ENCODE measurements at regions not wholly inside any gene's neighbourhood (a gene's known extent, or its start where the extent isn't known, plus 50 kb on each side); places are given as distances from the start of the nearest gene placed in this dataset.

DNA sequence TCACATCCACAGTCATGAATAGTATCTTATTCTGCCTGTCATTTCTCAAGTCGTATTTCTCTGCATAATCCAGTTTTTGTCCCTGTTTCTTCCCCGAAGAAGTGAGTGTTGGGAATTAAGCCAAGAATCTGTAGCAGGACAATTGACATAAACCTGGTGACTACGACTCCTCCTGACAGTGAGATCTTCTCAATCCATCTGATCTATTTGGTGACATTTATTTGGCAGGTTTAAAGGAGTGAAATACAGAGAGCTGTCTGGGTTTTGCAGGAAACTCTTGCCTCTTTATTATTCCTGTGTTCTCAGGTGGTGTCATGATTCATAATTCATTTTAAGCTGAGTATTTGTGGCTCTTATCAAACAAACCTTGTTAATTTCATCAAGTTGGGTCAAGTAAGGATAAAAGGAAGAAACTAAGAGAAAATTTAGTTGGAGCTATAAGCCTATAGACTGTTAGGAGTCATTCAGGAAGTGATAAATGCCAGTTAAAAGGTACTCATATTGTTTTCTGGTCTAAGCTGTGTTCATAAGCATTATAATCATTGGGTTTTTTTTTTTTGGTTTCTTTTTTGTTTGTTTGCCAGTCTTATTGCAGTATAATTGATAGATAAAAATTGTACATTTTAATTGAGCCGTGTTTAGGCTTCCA is 95.9 kb upstream of the PCSK1 start:
- no peak for TF ChIP-seq CTCF (IDR thresholded peaks at IDR 0.05)
- Histone ChIP-seq H3K27me3 (no peaks in the 10 kb centered on the region), H3K36me3 (no peaks in the 10 kb centered on the region), H3K4me1 (no peaks in the 10 kb centered on the region), H3K4me3 (no peak overlapping the region), H3K27ac (no peak overlapping the region), H3K9me3 (no peaks in the 10 kb centered on the region)
- 54 to 68% methylated on average over 4 of the region's 4 CpGs for WGBS, 2 donors
- DNase-seq = no peak
- no peak for ATAC-seq (ENCODE audit: low FRiP score in 2 of 2)

- H3K4me3 ChIP-seq = no peak overlapping the region
- TF ChIP-seq CTCF (IDR thresholded peaks at IDR 0.05) (no peak), POLR2A (IDR thresholded peaks at IDR 0.05) (no peak), POLR2AphosphoS5 (IDR thresholded peaks at IDR 0.05) (no peak), EP300 (IDR thresholded peaks at IDR 0.05) (no peak)
- no peaks in the 10 kb centered on the region for H3K27me3 ChIP-seq
- no peaks in the 10 kb centered on the region for H3K9me3 ChIP-seq
- ATAC-seq (ENCODE audit: low FRiP score in 2 of 2) = no peak
- WGBS, 2 donors = 76 to 80% methylated on average over 6 of the region's 6 CpGs
- no peak for DNase-seq
- no peak overlapping the region for H3K27ac ChIP-seq
- no peaks in the 10 kb centered on the region for H3K36me3 ChIP-seq
- no peaks in the 10 kb centered on the region for H3K4me1 ChIP-seq
Measured at GRCh38 chr5:96529559-96529958, 96.5 kb upstream of the PCSK1 start.

GRCh38 chr5:96530901-96531300 is 97.9 kb upstream of the PCSK1 start:
- no peak overlapping the region for H3K27ac ChIP-seq

DNA sequence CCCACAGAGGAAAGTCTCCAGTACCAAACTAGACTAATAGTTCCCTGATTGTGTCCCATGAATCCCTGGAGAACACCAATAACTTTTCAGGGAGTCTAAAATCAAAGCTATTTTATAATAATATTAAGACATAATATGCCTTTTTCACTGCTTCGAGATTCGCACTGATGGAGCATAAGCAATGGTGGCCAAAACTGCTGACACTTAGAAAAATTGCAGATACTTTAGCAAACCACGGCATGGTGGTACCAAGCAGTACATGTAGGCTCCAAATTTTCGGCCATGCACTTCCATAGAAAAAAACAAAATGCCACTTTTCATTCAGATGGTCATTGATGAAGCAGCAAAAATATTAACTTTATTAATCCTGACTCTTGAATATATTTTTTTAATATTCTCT is 100.3 kb upstream of the PCSK1 start:
- DNase-seq = no peak
- H3K36me3 ChIP-seq = no peaks in the 10 kb centered on the region
- no peaks in the 10 kb centered on the region for H3K27me3 ChIP-seq
- 87 to 94% methylated on average over 4 of the region's 4 CpGs for WGBS, 2 donors
- no peaks in the 10 kb centered on the region for H3K4me1 ChIP-seq
- no peak overlapping the region for H3K4me3 ChIP-seq
- TF ChIP-seq POLR2A (IDR thresholded peaks at IDR 0.05) (no peak), EP300 (IDR thresholded peaks at IDR 0.05) (no peak)
- H3K9me3 ChIP-seq = no peaks in the 10 kb centered on the region
- no peak for ATAC-seq (ENCODE audit: low FRiP score in 2 of 2)
- no peak overlapping the region for H3K27ac ChIP-seq

More at GRCh38 chr5:96530901-96531300, 97.9 kb upstream of the PCSK1 start:
- H3K4me1 ChIP-seq = no peaks in the 10 kb centered on the region
- DNase-seq = no peak
- TF ChIP-seq POLR2A (IDR thresholded peaks at IDR 0.05) (no peak), EP300 (IDR thresholded peaks at IDR 0.05) (no peak), POLR2AphosphoS5 (IDR thresholded peaks at IDR 0.05) (no peak), CTCF (IDR thresholded peaks at IDR 0.05) (no peak)
- H3K27me3 ChIP-seq = no peaks in the 10 kb centered on the region
- no peaks in the 10 kb centered on the region for H3K36me3 ChIP-seq
- ATAC-seq (ENCODE audit: low FRiP score in 2 of 2) = no peak
- no peaks in the 10 kb centered on the region for H3K9me3 ChIP-seq
- no peak overlapping the region for H3K4me3 ChIP-seq

DNA sequence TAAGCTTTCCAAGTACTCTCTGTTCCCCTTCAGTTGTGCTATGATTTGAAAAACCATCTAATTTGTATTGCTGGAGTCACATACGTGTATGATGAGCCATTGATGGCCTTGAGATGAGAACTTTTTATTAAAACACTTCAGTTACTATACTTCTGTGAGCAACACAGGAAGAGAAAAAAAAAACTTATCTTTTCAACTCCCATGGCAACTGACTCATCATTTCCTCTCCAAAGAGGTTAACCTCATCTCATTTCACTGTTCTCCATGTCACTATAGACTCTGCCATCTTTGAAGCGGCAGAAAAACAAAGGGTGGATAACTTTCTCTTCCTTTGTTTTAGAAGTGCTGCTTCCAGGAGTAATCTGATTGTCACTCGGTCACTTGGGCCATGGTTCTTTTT is 104.3 kb upstream of the PCSK1 start:
- TF ChIP-seq EP300 (IDR thresholded peaks at IDR 0.05) = no peak
- no peak for TF ChIP-seq POLR2A (IDR thresholded peaks at IDR 0.05)
- ATAC-seq (ENCODE audit: low FRiP score in 2 of 2) (no peak), DNase-seq (no peak)
- H3K4me1 ChIP-seq = no peaks in the 10 kb centered on the region
- no peaks in the 10 kb centered on the region for H3K27me3 ChIP-seq
- no peaks in the 10 kb centered on the region for H3K36me3 ChIP-seq
- no peaks in the 10 kb centered on the region for H3K9me3 ChIP-seq
- H3K4me3 ChIP-seq = no peak overlapping the region
- WGBS, 2 donors = 42 to 53% methylated on average over 3 of the region's 3 CpGs
- no peak overlapping the region for H3K27ac ChIP-seq

DNA sequence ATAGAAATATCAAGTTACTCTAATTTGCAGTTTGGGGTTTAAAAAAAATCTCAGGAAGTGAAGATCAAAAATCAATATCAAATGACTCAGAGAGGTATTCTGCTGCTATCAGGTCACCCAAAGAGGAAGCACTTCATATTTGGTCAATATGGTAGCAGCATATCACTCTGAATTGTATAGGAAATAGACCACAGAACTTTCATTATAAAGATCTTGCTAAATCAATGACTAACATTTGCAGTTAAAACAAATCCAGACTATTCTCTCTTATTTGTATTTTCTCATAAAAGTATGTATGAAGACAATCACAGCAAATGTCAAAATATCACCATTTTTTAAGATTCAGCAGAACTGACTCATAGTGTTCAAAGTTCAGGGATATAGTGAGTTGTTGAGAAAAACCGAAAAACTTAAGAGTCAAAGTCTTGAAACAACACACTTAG is 105.8 kb upstream of the PCSK1 start:
- Histone ChIP-seq H3K27ac (no peak overlapping the region), H3K4me3 (no peak overlapping the region), H3K4me1 (no peaks in the 10 kb centered on the region), H3K27me3 (no peaks in the 10 kb centered on the region), H3K9me3 (no peaks in the 10 kb centered on the region), H3K36me3 (no peaks in the 10 kb centered on the region)
- DNase-seq (no peak), ATAC-seq (ENCODE audit: low FRiP score in 2 of 2) (no peak)
- 45 to 57% methylated on average over 1 of the region's 1 CpG for WGBS, 2 donors
- TF ChIP-seq CTCF (IDR thresholded peaks at IDR 0.05) (no peak), POLR2AphosphoS5 (IDR thresholded peaks at IDR 0.05) (no peak), EP300 (IDR thresholded peaks at IDR 0.05) (no peak), POLR2A (IDR thresholded peaks at IDR 0.05) (no peak)
